ENCODE measurements at regions not wholly inside any gene's neighbourhood (a gene's known extent, or its start where the extent isn't known, plus 50 kb on each side); places are given as distances from the start of the nearest gene placed in this dataset.

GRCh38 chr2:238988105-238988504, 140.2 kb downstream of the TWIST2 start:
- no peak overlapping the region for H3K27ac ChIP-seq
- TF ChIP-seq EZH2 (IDR thresholded peaks at IDR 0.05): no peak
- TF ChIP-seq EZH2phosphoT487 (IDR thresholded peaks at IDR 0.05): no peak
- TF ChIP-seq CTCF (IDR thresholded peaks at IDR 0.05): no peak
- Mint-ChIP-seq H3K27ac (no peak overlapping the region), H3K27me3 (ENCODE audit: insufficient read depth, low read depth) (peaks cover 8% of the 10 kb centered on the region), H3K4me1 (peaks cover 17% of the 10 kb centered on the region), H3K4me3 (no peak overlapping the region), H3K36me3 (no peaks in the 10 kb centered on the region), H3K9me3 (no peaks in the 10 kb centered on the region)
- no peak overlapping the region for H3K9ac ChIP-seq
- H3K4me2 ChIP-seq: no peak overlapping the region
- H4K20me1 ChIP-seq (ENCODE audit: low read depth): no peaks in the 10 kb centered on the region
- H3K9me3 ChIP-seq (ENCODE audit: low read depth): no peaks in the 10 kb centered on the region
- no peaks in the 10 kb centered on the region for H3K79me2 ChIP-seq (ENCODE audit: low read depth)
- peaks cover 11% of the 10 kb centered on the region for H3F3A ChIP-seq (ENCODE audit: low read depth)
- H3K4me3 ChIP-seq: no peak overlapping the region
- no peaks in the 10 kb centered on the region for H3K27me3 ChIP-seq
- DNase-seq (ENCODE audit: low spot score): no peak
- H3K4me1 ChIP-seq: peaks cover 23% of the 10 kb centered on the region
- no peaks in the 10 kb centered on the region for H3K36me3 ChIP-seq
- H2AFZ ChIP-seq (replicated peaks): peak overlapping the region; percentile 79

- peaks cover 23% of the 10 kb centered on the region for H3K4me1 ChIP-seq
- Mint-ChIP-seq H3K27ac (no peak overlapping the region), H3K9me3 (peaks cover 4% of the 10 kb centered on the region), H3K27me3 (ENCODE audit: insufficient read depth, low read depth) (peaks cover 8% of the 10 kb centered on the region), H3K4me3 (no peak overlapping the region), H3K36me3 (no peaks in the 10 kb centered on the region), H3K4me1 (peaks cover 17% of the 10 kb centered on the region)
- H3K79me2 ChIP-seq (ENCODE audit: low read depth): no peaks in the 10 kb centered on the region
- H3K9ac ChIP-seq: no peak overlapping the region
- no peaks in the 10 kb centered on the region for H4K20me1 ChIP-seq (ENCODE audit: low read depth)
- no peak overlapping the region for H3K4me3 ChIP-seq
- TF ChIP-seq EZH2 (IDR thresholded peaks at IDR 0.05) (no peak), CTCF (IDR thresholded peaks at IDR 0.05) (no peak), EZH2phosphoT487 (IDR thresholded peaks at IDR 0.05) (no peak)
- H3K36me3 ChIP-seq: no peaks in the 10 kb centered on the region
- H3K9me3 ChIP-seq (ENCODE audit: low read depth): no peaks in the 10 kb centered on the region
- peaks cover 11% of the 10 kb centered on the region for H3F3A ChIP-seq (ENCODE audit: low read depth)
- DNase-seq (ENCODE audit: low spot score): no peak
- H3K4me2 ChIP-seq: no peak overlapping the region
- no peak overlapping the region for H2AFZ ChIP-seq (replicated peaks)
- H3K27ac ChIP-seq: no peak overlapping the region
- no peaks in the 10 kb centered on the region for H3K27me3 ChIP-seq
These were observed 140.9 kb downstream of the TWIST2 start for GRCh38 chr2:238988752-238989151.

- Histone ChIP-seq H3K79me2 (ENCODE audit: low read depth) (no peaks in the 10 kb centered on the region), H3K4me3 (no peak overlapping the region), H2AFZ (replicated peaks) (no peak overlapping the region), H3K27me3 (no peaks in the 10 kb centered on the region), H4K20me1 (ENCODE audit: low read depth) (no peaks in the 10 kb centered on the region), H3K36me3 (no peaks in the 10 kb centered on the region), H3K9me3 (ENCODE audit: low read depth) (no peaks in the 10 kb centered on the region), H3K27ac (no peak overlapping the region), H3K9ac (no peak overlapping the region), H3K4me1 (peaks cover 23% of the 10 kb centered on the region), H3K4me2 (no peak overlapping the region), H3F3A (ENCODE audit: low read depth) (peaks cover 11% of the 10 kb centered on the region)
- Mint-ChIP-seq H3K27me3 (ENCODE audit: insufficient read depth, low read depth) (peaks cover 8% of the 10 kb centered on the region), H3K27ac (no peak overlapping the region), H3K4me3 (no peak overlapping the region), H3K4me1 (peaks cover 17% of the 10 kb centered on the region), H3K9me3 (peaks cover 9% of the 10 kb centered on the region), H3K36me3 (no peaks in the 10 kb centered on the region)
- TF ChIP-seq EZH2 (IDR thresholded peaks at IDR 0.05) (no peak), EZH2phosphoT487 (IDR thresholded peaks at IDR 0.05) (no peak), CTCF (IDR thresholded peaks at IDR 0.05) (no peak)
- no peak for DNase-seq (ENCODE audit: low spot score)
These were observed 141.6 kb downstream of the TWIST2 start for GRCh38 chr2:238989484-238989883.

All from neural progenitor cell (in vitro differentiated cells).